CD4-positive, alpha-beta T cell (primary cell): ENCODE measurements at regions not wholly inside any gene's neighbourhood (a gene's known extent, or its start where the extent isn't known, plus 50 kb on each side); places are given as distances from the start of the nearest gene placed in this dataset.

ENCODE experiments used
- ATAC-seq: fragments of 200-7000 bp; cut with Tn5 transposase; one replicate; pipeline ENCODE4 v1.10.0; 2022; ENCODE audit warnings: mild to moderate bottlenecking; ENCODE audit not compliant: poor library complexity
- CTCF ChIA-PET: fragments of 350-600 bp; sonication (Branson Sonifier 250); formaldehyde crosslinking; loops from one replicate; lab custom pipeline; 2021; ENCODE audit warnings: antibody characterized with exemption, inconsistent platforms; lab: Charles Lee
- POLR2A ChIA-PET: fragments of 350-600 bp; sonication (Branson Sonifier 250); formaldehyde crosslinking; loops from one replicate; lab custom pipeline; 2021; ENCODE audit warnings: antibody characterized with exemption, inconsistent platforms; lab: Charles Lee
- DNase-seq, 14 experiments: peaks; one replicate each; pipeline ENCODE4 v3.0.0-alpha.2; 2013 to 2020; ENCODE audit warnings: mixed read lengths in 2 of 14
- H3K27ac ChIP-seq, 2 donors: one replicate each; pipeline versions ENCODE4 v1.5.1 to v1.7.0; 2013; ENCODE audit warnings: low read length in 2 of 2, low read depth in 1 of 2, mild to moderate bottlenecking in 1 of 2
- H3K27me3 ChIP-seq, 2 experiments: 1 replicate in 1 of 2; 2 replicates in 1 of 2; pipeline versions ENCODE4 v1.6.1 to v1.7.0; 2013; ENCODE audit warnings: low read length in 2 of 2, control low read depth in 1 of 2, mild to moderate bottlenecking in 1 of 2, moderate library complexity in 1 of 2; ENCODE audit not compliant: insufficient read depth in 2 of 2, control insufficient read depth in 1 of 2
- H3K36me3 ChIP-seq: one replicate; pipeline ENCODE4 v1.6.1; 2013; ENCODE audit warnings: low read length, control low read depth; ENCODE audit not compliant: insufficient read depth
- H3K4me1 ChIP-seq: one replicate; pipeline ENCODE4 v1.6.1; 2013; ENCODE audit warnings: low read length, control low read depth; ENCODE audit not compliant: insufficient read depth
- H3K4me3 ChIP-seq: one replicate; pipeline ENCODE4 v1.5.1; 2013; ENCODE audit warnings: mild to moderate bottlenecking, low read length, moderate library complexity
- H3K9me3 ChIP-seq, 2 experiments: 1 replicate in 1 of 2; 2 replicates in 1 of 2; pipeline versions ENCODE4 v1.6.1 to v1.7.0; 2013; ENCODE audit warnings: low read length in 2 of 2, mild to moderate bottlenecking in 2 of 2, control low read depth in 1 of 2, moderate library complexity in 1 of 2; ENCODE audit not compliant: control insufficient read depth in 1 of 2, insufficient read depth in 1 of 2
- H3K27ac Mint-ChIP-seq: one replicate; pipeline ENCODE4 v1.8.0; 2020; ENCODE audit warnings: mixed read lengths
- H3K27me3 Mint-ChIP-seq: one replicate; pipeline ENCODE4 v1.8.0; 2021; ENCODE audit warnings: mixed read lengths
- H3K36me3 Mint-ChIP-seq: one replicate; pipeline ENCODE4 v1.8.0; 2021; ENCODE audit warnings: low read depth, mixed read lengths
- H3K4me1 Mint-ChIP-seq: one replicate; pipeline ENCODE4 v1.8.0; 2021; ENCODE audit warnings: low read depth, mixed read lengths
- H3K4me3 Mint-ChIP-seq: one replicate; pipeline ENCODE4 v1.8.0; 2020; ENCODE audit warnings: mild to moderate bottlenecking, mixed read lengths
- H3K9me3 Mint-ChIP-seq: one replicate; pipeline ENCODE4 v1.8.0; 2020; ENCODE audit warnings: mixed read lengths
- CTCF ChIP-seq: fragments of 200-600 bp; IDR thresholded peaks from one replicate; pipeline ENCODE4 v1.8.0; 2022; ENCODE audit warnings: antibody characterized with exemption, mild to moderate bottlenecking
- intact Hi-C, 2 experiments: fragments of 100-400 bp; cut with DNase I in 1 of 2; cut with micrococcal nuclease in 1 of 2; formaldehyde crosslinking; loops; one replicate each; pipeline versions ENCODE4 v1.15.1 to v1.9.0; 2023 to 2025; cut with DNase I, micrococcal nuclease

GRCh38 chr11:38153985-38154384, 1555.9 kb upstream of the RAG2 start:
- ChIA-PET CTCF (no interaction called here), POLR2A (no interaction called here)
- no peak overlapping the region for H3K4me3 Mint-ChIP-seq

GRCh38 chr11:38143852-38144251, 1545.8 kb upstream of the RAG2 start:
- Mint-ChIP-seq H3K4me1 (no peaks in the 10 kb centered on the region), H3K9me3 (peaks cover 10% of the 10 kb centered on the region), H3K4me3 (no peak overlapping the region), H3K36me3 (no peaks in the 10 kb centered on the region), H3K27me3 (no peaks in the 10 kb centered on the region), H3K27ac (no peak overlapping the region)
- no peak for TF ChIP-seq CTCF
- intact Hi-C loops = no loop called here
- H3K27me3 ChIP-seq = no peaks in the 10 kb centered on the region
- H3K4me1 ChIP-seq = no peaks in the 10 kb centered on the region
- H3K27ac ChIP-seq = no peak overlapping the region
- CTCF ChIA-PET = no interaction called here
- POLR2A ChIA-PET = no interaction called here
- DNase-seq (no peak), ATAC-seq (no peak)
- H3K9me3 ChIP-seq = peaks cover 4 to 5% of the 10 kb centered on the region in 2 experiments
- no peak overlapping the region for H3K4me3 ChIP-seq
- H3K36me3 ChIP-seq = no peaks in the 10 kb centered on the region

More at GRCh38 chr11:38153985-38154384, 1555.9 kb upstream of the RAG2 start:
- Mint-ChIP-seq H3K36me3 (no peaks in the 10 kb centered on the region), H3K9me3 (peaks cover 8% of the 10 kb centered on the region), H3K27ac (no peak overlapping the region), H3K27me3 (no peaks in the 10 kb centered on the region), H3K4me1 (no peaks in the 10 kb centered on the region)
- DNase-seq (no peak), ATAC-seq (no peak)
- Histone ChIP-seq H3K27ac (no peak overlapping the region), H3K9me3 (peaks cover 0 to under 1% of the 10 kb centered on the region in 2 experiments), H3K4me1 (no peaks in the 10 kb centered on the region), H3K27me3 (no peaks in the 10 kb centered on the region), H3K36me3 (no peaks in the 10 kb centered on the region), H3K4me3 (no peak overlapping the region)
- no peak for TF ChIP-seq CTCF
- intact Hi-C loops = no loop called here

- no peaks in the 10 kb centered on the region for H3K36me3 Mint-ChIP-seq
- H3K27me3 Mint-ChIP-seq = no peaks in the 10 kb centered on the region
- Histone ChIP-seq H3K9me3 (peaks cover 4 to 9% of the 10 kb centered on the region in 2 experiments), H3K4me3 (no peak overlapping the region), H3K27me3 (no peaks in the 10 kb centered on the region), H3K27ac (no peak overlapping the region), H3K36me3 (no peaks in the 10 kb centered on the region), H3K4me1 (no peaks in the 10 kb centered on the region)
- no peak for ATAC-seq
- H3K9me3 Mint-ChIP-seq = peaks cover 6% of the 10 kb centered on the region
- ChIA-PET POLR2A (no interaction called here), CTCF (no interaction called here)
- intact Hi-C loops = no loop called here
- no peak for TF ChIP-seq CTCF
- H3K4me3 Mint-ChIP-seq = no peak overlapping the region
- H3K4me1 Mint-ChIP-seq = no peaks in the 10 kb centered on the region
- DNase-seq = no peak
- H3K27ac Mint-ChIP-seq = no peak overlapping the region
Observed at GRCh38 chr11:38138972-38139371, 1540.9 kb upstream of the RAG2 start.
